H1 (cell line): ENCODE measurements at regions not wholly inside any gene's neighbourhood (a gene's known extent, or its start where the extent isn't known, plus 50 kb on each side); places are given as distances from the start of the nearest gene placed in this dataset.

Source experiments
- CTCF ChIA-PET: fragments of 300-600 bp; sonication (Branson Sonifier 250); formaldehyde crosslinking; loops from one replicate; lab custom pipeline; 2021; ENCODE audit not compliant: partially characterized antibody; lab: Charles Lee
- POLR2A ChIA-PET: fragments of 300-600 bp; sonication (Branson Sonifier 250); formaldehyde crosslinking; loops from one replicate; lab custom pipeline; 2021; ENCODE audit warnings: inconsistent platforms; ENCODE audit not compliant: partially characterized antibody; lab: Charles Lee
- DNase-seq, 2 experiments: peaks; one replicate each; pipeline versions ENCODE4 v3.0.0 to v3.0.0-alpha.2; 2010 to 2022; ENCODE audit warnings: low spot score in 2 of 2, low read depth in 1 of 2, mixed read lengths in 1 of 2
- FAIRE-seq: peaks from 2 replicates; lab custom pipeline; 2011; peaks lifted over from hg19 to GRCh38; lab: Jason Lieb, UNC
- H2AFZ ChIP-seq: 2 replicates; pipeline ENCODE4 v1.8.1; 2012; ENCODE audit warnings: low read length, inconsistent platforms
- H2AK5ac ChIP-seq: 2 replicates; pipeline ENCODE4 v1.6.1; 2013; ENCODE audit warnings: low read depth, low read length
- H2BK120ac ChIP-seq: replicated peaks from 2 replicates; pipeline ENCODE3; 2013; ENCODE audit warnings: low read depth, low read length, inconsistent platforms
- H2BK12ac ChIP-seq: 2 replicates; pipeline ENCODE4 v1.6.1; 2013; ENCODE audit warnings: low read depth, low read length
- H2BK15ac ChIP-seq: 2 replicates; pipeline ENCODE4 v1.6.1; 2013; ENCODE audit warnings: low read length
- H2BK20ac ChIP-seq: 2 replicates; pipeline ENCODE4 v1.6.1; 2013; ENCODE audit warnings: low read length
- H2BK5ac ChIP-seq: 2 replicates; pipeline ENCODE4 v1.6.1; 2013; ENCODE audit warnings: low read depth, low read length
- H3K14ac ChIP-seq: 2 replicates; pipeline ENCODE4 v1.6.1; 2013; ENCODE audit warnings: inconsistent platforms; ENCODE audit not compliant: insufficient read length
- H3K18ac ChIP-seq: 2 replicates; pipeline ENCODE4 v1.6.1; 2013; ENCODE audit warnings: low read length; ENCODE audit errors: extremely low read depth
- H3K23ac ChIP-seq: 2 replicates; pipeline ENCODE4 v1.6.1; 2013; ENCODE audit warnings: inconsistent platforms; ENCODE audit not compliant: insufficient read length
- H3K23me2 ChIP-seq: 2 replicates; pipeline ENCODE4 v1.6.1; 2013; ENCODE audit warnings: low read depth, low read length
- H3K27ac ChIP-seq: 2 replicates; pipeline ENCODE4 v1.6.1; 2011; ENCODE audit warnings: low read depth, low read length, inconsistent platforms
- H3K27me3 ChIP-seq, 4 experiments: replicated peaks in 1 of 4; 1 replicate in 1 of 4; 2 replicates in 3 of 4; pipeline versions ENCODE4 v1.6.1 to v1.8.1; 2011 to 2013; ENCODE audit warnings: low read length in 3 of 4, mild to moderate bottlenecking in 3 of 4, inconsistent platforms in 2 of 4, mixed read lengths in 2 of 4, moderate library complexity in 1 of 4; ENCODE audit not compliant: control insufficient read depth in 3 of 4, insufficient read depth in 3 of 4; ENCODE audit errors: extremely low read depth in 1 of 4
- H3K36me3 ChIP-seq, 4 experiments: 2 replicates each; pipeline versions ENCODE4 v1.6.1 to v1.8.1; 2011 to 2013; ENCODE audit warnings: mild to moderate bottlenecking in 4 of 4, low read length in 3 of 4, moderate library complexity in 2 of 4, control low read depth in 1 of 4, inconsistent platforms in 1 of 4; ENCODE audit not compliant: insufficient read depth in 4 of 4, control insufficient read depth in 2 of 4
- H3K4ac ChIP-seq: replicated peaks from 2 replicates; pipeline ENCODE3; 2013; ENCODE audit warnings: low read length, low read depth, mixed read lengths, inconsistent platforms; ENCODE audit not compliant: insufficient read length
- H3K4me1 ChIP-seq, 4 experiments: replicated peaks in 1 of 4; 1 replicate in 1 of 4; 2 replicates in 3 of 4; pipeline versions ENCODE4 v1.6.1 to v1.8.1; 2011 to 2013; ENCODE audit warnings: low read length in 3 of 4, inconsistent platforms in 2 of 4, mixed read lengths in 1 of 4; ENCODE audit not compliant: insufficient read depth in 4 of 4, control insufficient read depth in 3 of 4
- H3K4me2 ChIP-seq, 2 experiments: 2 replicates each; pipeline versions ENCODE4 v1.6.1 to v1.8.1; 2011 to 2013; ENCODE audit warnings: low read depth in 2 of 2, low read length in 2 of 2, control low read depth in 1 of 2, inconsistent platforms in 1 of 2, mild to moderate bottlenecking in 1 of 2; ENCODE audit not compliant: insufficient read depth in 1 of 2
- H3K4me3 ChIP-seq, 4 experiments: fragments of 200-600, 300-600 bp in 1 of 4; sonication (generic), shearing (Covaris generic), sonication (Bioruptor Twin) in 1 of 4; 2 replicates each; pipeline versions ENCODE4 v1.5.1 to v1.8.1; 2011 to 2016; ENCODE audit warnings: low read length in 4 of 4, low read depth in 3 of 4, control low read depth in 2 of 4, inconsistent platforms in 2 of 4, mild to moderate bottlenecking in 2 of 4, mixed read lengths in 1 of 4, moderate library complexity in 1 of 4; ENCODE audit not compliant: insufficient read depth in 2 of 4; ENCODE audit errors: extremely low read depth in 1 of 4
- H3K56ac ChIP-seq: replicated peaks from 2 replicates; pipeline ENCODE3; 2013; ENCODE audit warnings: low read depth, mild to moderate bottlenecking, mixed read lengths, low read length, inconsistent platforms; ENCODE audit not compliant: insufficient read length
- H3K79me1 ChIP-seq: 2 replicates; pipeline ENCODE4 v1.6.1; 2013; ENCODE audit warnings: low read depth, low read length, control low read depth
- H3K79me2 ChIP-seq, 2 experiments: 2 replicates each; pipeline versions ENCODE4 v1.6.1 to v1.8.1; 2012 to 2013; ENCODE audit warnings: low read length in 2 of 2, mild to moderate bottlenecking in 2 of 2, inconsistent platforms in 1 of 2; ENCODE audit not compliant: insufficient read depth in 2 of 2, control insufficient read depth in 1 of 2
- H3K9ac ChIP-seq, 4 experiments: replicated peaks in 1 of 4; 1 replicate in 1 of 4; 2 replicates in 3 of 4; pipeline versions ENCODE4 v1.6.1 to v1.8.1; 2011 to 2013; ENCODE audit warnings: low read depth in 3 of 4, low read length in 3 of 4, control low read depth in 2 of 4, mild to moderate bottlenecking in 2 of 4, moderate library complexity in 2 of 4, inconsistent platforms in 1 of 4; ENCODE audit errors: extremely low read depth in 1 of 4
- H3K9me3 ChIP-seq, 2 experiments: 2 replicates each; pipeline versions ENCODE4 v1.6.1 to v1.8.1; 2012 to 2013; ENCODE audit warnings: mild to moderate bottlenecking in 2 of 2, moderate library complexity in 2 of 2, control low read depth in 1 of 2, inconsistent platforms in 1 of 2, low read depth in 1 of 2, low read length in 1 of 2, mixed read lengths in 1 of 2; ENCODE audit not compliant: insufficient read depth in 2 of 2
- H4K20me1 ChIP-seq, 2 experiments: replicated peaks in 1 of 2; 2 replicates each; pipeline versions ENCODE3 to v1.8.1; 2011 to 2013; ENCODE audit warnings: inconsistent platforms in 2 of 2, low read length in 2 of 2, mild to moderate bottlenecking in 1 of 2; ENCODE audit not compliant: insufficient read depth in 2 of 2, control insufficient read depth in 1 of 2
- H4K5ac ChIP-seq: 2 replicates; pipeline ENCODE4 v1.6.1; 2013; ENCODE audit warnings: low read length, low read depth, mixed read lengths, inconsistent platforms; ENCODE audit not compliant: insufficient read length
- H4K8ac ChIP-seq: 2 replicates; pipeline ENCODE4 v1.8.0; 2013; ENCODE audit warnings: mild to moderate bottlenecking, moderate library complexity, low read length, inconsistent platforms; ENCODE audit not compliant: insufficient read depth; ENCODE audit errors: extremely low read depth
- H4K91ac ChIP-seq: replicated peaks from 2 replicates; pipeline ENCODE3; 2013; ENCODE audit warnings: low read length, mixed read lengths, inconsistent platforms; ENCODE audit not compliant: insufficient read length
- ASH2L ChIP-seq: fragments of 200-600, 300-600 bp; sonication (generic); IDR thresholded peaks from one replicate; pipeline ENCODE4 v1.7.1; 2017; ENCODE audit warnings: low read length
- CHD1 ChIP-seq: IDR thresholded peaks from 2 replicates; pipeline ENCODE4 v1.6.1; 2012; ENCODE audit warnings: low read depth, low read length, improper control_type of control experiment
- FOSL1 ChIP-seq: IDR thresholded peaks from 2 replicates; pipeline ENCODE4 v1.6.1; 2011; ENCODE audit warnings: mild to moderate bottlenecking, low read depth, low read length, moderate library complexity; ENCODE audit not compliant: insufficient read depth
- JUN ChIP-seq: IDR thresholded peaks from 2 replicates; pipeline ENCODE4 v1.6.1; 2011; ENCODE audit warnings: low read depth, mild to moderate bottlenecking, improper control_type of control experiment, low read length
- PHF8 ChIP-seq: fragments of 200-600 bp; sonication (generic); conservative IDR thresholded peaks from 2 replicates; pipeline ENCODE4 v1.7.1; 2012; ENCODE audit warnings: low read depth, mild to moderate bottlenecking, inconsistent platforms, low read length, moderate library complexity
- RFX5 ChIP-seq: IDR thresholded peaks from 2 replicates; pipeline ENCODE4 v1.6.1; 2011; ENCODE audit warnings: low read depth, low read length, improper control_type of control experiment, borderline replicate concordance
- SIN3A ChIP-seq, 2 experiments: IDR thresholded peaks in 1 of 2; conservative IDR thresholded peaks in 1 of 2; 2 replicates each; pipeline ENCODE4 v1.6.1; 2011 to 2012; ENCODE audit warnings: low read length in 2 of 2, improper control_type of control experiment in 1 of 2, low read depth in 1 of 2, mild to moderate bottlenecking in 1 of 2
- SIX5 ChIP-seq: IDR thresholded peaks from 2 replicates; pipeline ENCODE4 v1.6.1; 2011; ENCODE audit warnings: mild to moderate bottlenecking, low read depth, low read length
- SP1 ChIP-seq: IDR thresholded peaks from 2 replicates; pipeline ENCODE4 v1.6.1; 2011; ENCODE audit warnings: low read depth, low read length
- SP4 ChIP-seq: IDR thresholded peaks from 2 replicates; pipeline ENCODE4 v1.6.1; 2012; ENCODE audit warnings: low read length, inconsistent platforms
- YY1 ChIP-seq: IDR thresholded peaks from 2 replicates; pipeline ENCODE4 v1.6.1; 2011; ENCODE audit warnings: low read depth, mild to moderate bottlenecking, low read length
- WGBS, 2 experiments: shearing (Covaris generic) in 1 of 2; methylation state at CpG; one replicate each; pipeline versions ENCODE4 v1.1.6 to v1.1.7; 2013 to 2015; ENCODE audit warnings: low lambda C conversion rate in 2 of 2, mixed read lengths in 2 of 2, inconsistent platforms in 1 of 2, low coverage in 1 of 2, missing lambda C conversion rate in 1 of 2; ENCODE audit not compliant: insufficient replicate concordance in 2 of 2, insufficient coverage in 1 of 2, insufficient read length in 1 of 2; ENCODE audit errors: extremely low coverage in 1 of 2, missing lambda C conversion rate in 1 of 2; 5-methylcytosine and 5-hydroxymethylcytosine counted together
- TF ChIP-seq, protein P1 (sequence below): IDR thresholded peaks from 2 replicates; pipeline ENCODE4 v1.6.1; 2012; ENCODE audit warnings: inconsistent platforms

GRCh38 chr19:27793128-27793643 lies 1419.8 kb downstream of the UQCRFS1 start:
- no peak overlapping the region for H4K8ac ChIP-seq
- no peak overlapping the region for H3K56ac ChIP-seq
- H3K4me1 ChIP-seq, result peaks cover 0 to 9% (median 5%) of the 10 kb centered on the region in 4 experiments; a peak in 4 of 7 replicates
- H3K4me3 ChIP-seq, result peak overlapping the region; percentile 90 to 99 (median 96)
- CTCF ChIA-PET, result interaction anchor here (0.6 to 1.7 kb wide), 3 partner anchors 15 to 527 kb away, joined by 3 to 6 read pairs (median 3); no protein-coding TSS in a partner anchor
- no peak for FAIRE-seq
- peaks cover 0 to 55% of the 10 kb centered on the region in 2 experiments; a peak in 3 of 4 replicates for H3K79me2 ChIP-seq
- no peaks in the 10 kb centered on the region for H3K27me3 ChIP-seq
- H4K20me1 ChIP-seq, result peaks cover 8% of the 10 kb centered on the region in 2 experiments
- H3K79me1 ChIP-seq, result no peaks in the 10 kb centered on the region; the same call in 1 of the 2 replicates
- no peak overlapping the region for H3K4ac ChIP-seq
- H3K36me3 ChIP-seq, result no peaks in the 10 kb centered on the region; a peak in 1 of 8 replicates
- H2BK12ac ChIP-seq, result 0 out of 2 replicates have a peak overlapping the region, but pooled peaks have one; percentile 68
- peak; percentile 83 for DNase-seq
- H3K9ac ChIP-seq, result peak overlapping the region in 3 of 4 experiments; percentile 84 to 86 (median 85); a peak in 6 of 7 replicates
- H2AK5ac ChIP-seq, result no peak overlapping the region
- no peak overlapping the region for H3K23ac ChIP-seq
- H2BK15ac ChIP-seq, result no peak overlapping the region
- no peaks in the 10 kb centered on the region for H3K9me3 ChIP-seq
- H3K18ac ChIP-seq, result no peak overlapping the region; the same call in 1 of the 2 replicates
- H3K14ac ChIP-seq, result no peak overlapping the region
- POLR2A ChIA-PET, result interaction anchor here (1.4 kb wide), 1 partner anchor 10 kb away, joined by 4 read pairs; no protein-coding TSS in a partner anchor
- no peak overlapping the region for H2BK20ac ChIP-seq
- peak overlapping the region; percentile 96 for H2AFZ ChIP-seq
- no peaks in the 10 kb centered on the region for H3K23me2 ChIP-seq
- H3K4me2 ChIP-seq, result peak overlapping the region; percentile 65 to 94
- no peak overlapping the region for H4K91ac ChIP-seq
- no peak overlapping the region for H2BK120ac ChIP-seq
- H3K27ac ChIP-seq, result peak overlapping the region; percentile 78; the same call in 1 of the 2 replicates
- H2BK5ac ChIP-seq, result peak overlapping the region; percentile 81; the same call in 1 of the 2 replicates
- 1% methylated on average over 20 of the region's 20 CpGs; no CpG with 5 or more reads in 1 of the 2 experiments for WGBS, 2 experiments
- peak overlapping the region; percentile 87 for H4K5ac ChIP-seq
- TF ChIP-seq SP4, result no peak
- TF ChIP-seq RFX5, result no peak
- TF ChIP-seq ASH2L, result peak; percentile 11
- TF ChIP-seq SP1, result no peak
- TF ChIP-seq PHF8, result 0 out of 2 replicates have a peak, but pooled peaks have one; percentile 42
- TF ChIP-seq CHD1, result no peak
- no peak for TF ChIP-seq FOSL1
- 0 out of 2 replicates have a peak, but pooled peaks have one; percentile 41 for TF ChIP-seq YY1
- TF ChIP-seq SIN3A (conservative IDR thresholded peaks at IDR 0.05 in 1 of 2, IDR thresholded peaks at IDR 0.05 in 1 of 2; ENCODE audit: low read depth in 1 of 2, low read length in 2 of 2), result 0 out of 4 replicates have a peak, but pooled peaks of 1 of the 2 experiments have one; percentile 35
- no peak for TF ChIP-seq SIX5
- TF ChIP-seq, protein P1, sequence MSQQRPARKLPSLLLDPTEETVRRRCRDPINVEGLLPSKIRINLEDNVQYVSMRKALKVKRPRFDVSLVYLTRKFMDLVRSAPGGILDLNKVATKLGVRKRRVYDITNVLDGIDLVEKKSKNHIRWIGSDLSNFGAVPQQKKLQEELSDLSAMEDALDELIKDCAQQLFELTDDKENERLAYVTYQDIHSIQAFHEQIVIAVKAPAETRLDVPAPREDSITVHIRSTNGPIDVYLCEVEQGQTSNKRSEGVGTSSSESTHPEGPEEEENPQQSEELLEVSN, result peak; percentile 25; the same call in 1 of the 2 replicates
- no peak for TF ChIP-seq JUN
